HG03521 (cell line): ENCODE measurements at regions not wholly inside any gene's neighbourhood (a gene's known extent, or its start where the extent isn't known, plus 50 kb on each side); places are given as distances from the start of the nearest gene placed in this dataset.
"Not testable (repeated sequence)": the region's sequence is repeated elsewhere in the genome, so short reads cannot be mapped to it uniquely, and the experiment has no call there.

ENCODE experiments used
- ATAC-seq: cut with Tn5 transposase; IDR thresholded peaks from one replicate; pipeline ENCODE4 v1.9.1; 2021; ENCODE audit warnings: mild to moderate bottlenecking, moderate library complexity; ENCODE audit not compliant: unreplicated experiment

GRCh38 chr4:84379917-84380641, 119.0 kb downstream of the NKX6-1 start:
- no peak for ATAC-seq

DNA sequence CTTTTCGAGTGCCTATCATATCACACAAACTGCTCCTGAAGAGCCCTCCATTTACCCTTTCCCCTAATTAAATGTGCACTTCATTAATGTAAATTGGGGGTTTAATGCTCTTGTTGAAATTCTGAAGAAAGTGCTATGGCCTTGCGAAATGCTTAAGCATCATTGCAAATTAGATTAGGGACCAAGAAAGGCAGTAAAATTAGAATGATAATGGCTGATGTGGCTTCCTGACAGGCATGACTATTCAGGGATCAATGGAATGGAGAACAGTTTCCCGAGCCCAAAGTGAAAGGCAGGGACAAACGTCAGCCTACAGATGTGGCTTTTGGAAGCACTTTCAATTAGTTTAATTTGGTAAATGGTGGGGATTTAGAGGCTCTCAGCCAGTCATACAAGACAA, 120.1 kb downstream of the NKX6-1 start:
- ATAC-seq: no peak

- no peak for ATAC-seq
Observed at GRCh38 chr4:84378356-84378755, 120.7 kb downstream of the NKX6-1 start.

DNA sequence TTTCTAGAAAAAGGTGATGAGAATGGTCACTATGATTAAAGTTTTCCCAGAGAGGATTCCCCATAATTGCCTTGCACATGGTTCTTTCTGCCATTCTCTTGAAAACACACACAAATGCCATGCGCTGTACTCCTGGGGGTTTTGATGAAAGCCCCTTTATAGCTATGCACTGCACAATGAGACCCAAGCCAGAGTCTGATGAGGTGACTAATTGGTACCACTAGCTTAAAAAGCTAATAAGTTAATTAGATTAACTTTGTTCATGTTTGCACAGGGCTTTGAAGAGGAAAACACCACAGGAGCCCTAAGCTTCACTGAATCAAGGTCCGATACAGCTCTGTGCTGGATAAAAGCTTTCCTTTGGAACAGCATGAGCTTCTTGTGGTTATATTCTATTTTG, 132.2 kb downstream of the NKX6-1 start:
- ATAC-seq: no peak

DNA sequence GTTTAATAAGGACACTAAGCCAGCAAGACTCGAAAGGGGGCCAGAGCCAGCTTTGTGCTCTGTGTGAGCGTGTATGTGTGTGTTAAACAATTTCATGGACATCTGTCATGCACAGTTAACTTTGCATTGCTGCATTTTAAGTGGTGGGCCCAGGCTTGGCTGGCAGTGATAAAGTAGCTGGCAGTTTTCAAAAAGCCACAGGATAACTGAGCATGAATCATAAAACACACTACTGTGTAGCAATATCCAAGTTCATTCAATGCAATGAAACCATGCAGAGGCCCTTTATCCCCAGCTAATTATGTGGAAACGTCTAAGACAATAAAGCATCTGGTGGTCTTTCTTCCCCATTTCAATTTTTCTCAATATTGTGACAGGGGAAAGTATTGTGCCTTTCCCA, 132.9 kb downstream of the NKX6-1 start:
- no peak for ATAC-seq

- ATAC-seq: no peak
Observed at GRCh38 chr4:84362896-84363655, 136.0 kb downstream of the NKX6-1 start.

GRCh38 chr4:84342161-84342560, 156.9 kb downstream of the NKX6-1 start:
- ATAC-seq: no peak

- no peak for ATAC-seq
Observed at GRCh38 chr4:84341559-84341958, 157.5 kb downstream of the NKX6-1 start.

- ATAC-seq: no peak
Observed at GRCh38 chr4:84338367-84338766, 160.7 kb downstream of the NKX6-1 start.

DNA sequence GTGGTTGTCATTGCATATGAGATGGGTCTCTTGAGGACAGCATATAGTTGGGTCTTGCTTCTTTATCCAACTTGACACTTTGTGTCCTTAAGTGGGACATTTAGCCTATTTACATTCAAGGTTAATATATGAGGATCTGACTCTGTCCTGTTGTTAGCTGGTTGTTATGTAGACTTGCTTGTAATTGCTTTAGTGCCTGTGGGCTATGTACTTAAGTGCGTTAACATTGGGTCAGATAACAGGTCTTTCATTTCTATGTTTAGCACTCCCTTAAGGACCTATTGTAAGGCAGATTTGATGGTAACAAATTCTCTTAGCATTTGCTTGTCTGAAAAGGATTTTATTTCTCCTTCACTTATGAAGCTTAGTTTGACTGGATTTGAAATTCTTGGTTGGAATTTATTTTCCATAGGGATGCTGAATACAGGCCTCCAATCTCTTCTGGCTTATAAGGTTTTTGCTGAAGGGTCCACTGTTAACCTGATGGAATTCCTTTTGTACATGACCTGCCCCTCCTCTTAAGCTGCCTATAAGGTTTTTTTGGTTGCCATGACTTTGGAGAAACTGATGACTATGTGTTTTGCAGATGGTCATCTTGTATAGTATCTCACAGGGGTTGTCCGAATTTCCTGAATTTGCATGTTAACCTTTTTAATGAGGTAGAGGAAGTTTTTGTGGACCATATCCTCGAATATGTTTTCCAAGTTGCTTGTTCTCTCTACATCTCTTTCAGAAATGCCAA, 162.0 kb downstream of the NKX6-1 start:
- ATAC-seq: no peak

- no peak for ATAC-seq
Observed at GRCh38 chr4:84327526-84327925, 171.6 kb downstream of the NKX6-1 start.

GRCh38 chr4:84325625-84326024, 173.5 kb downstream of the NKX6-1 start:
- ATAC-seq: no peak

- ATAC-seq: no peak
Observed at GRCh38 chr4:84324303-84325245, 174.5 kb downstream of the NKX6-1 start.

DNA sequence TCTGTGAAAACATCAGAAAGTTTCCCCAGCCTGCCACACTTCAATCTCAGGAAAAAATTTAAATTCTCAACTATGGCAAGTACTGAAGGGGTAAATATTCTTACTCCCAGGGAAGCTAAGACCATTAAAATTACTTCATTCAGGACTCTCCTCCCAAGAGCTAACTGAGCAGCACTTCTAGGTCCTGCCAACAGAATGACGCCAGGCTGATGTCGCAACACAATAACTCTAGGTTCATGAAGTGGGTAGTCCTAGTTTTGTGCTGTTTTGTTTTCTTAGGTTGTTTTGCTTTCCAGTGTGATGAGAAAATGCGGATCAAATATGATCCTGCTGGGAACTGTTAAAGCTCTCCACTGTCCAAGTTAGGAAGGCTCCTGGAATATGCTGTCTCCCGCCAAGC, 180.0 kb downstream of the NKX6-1 start:
- no peak for ATAC-seq

GRCh38 chr4:84317513-84317912, 181.6 kb downstream of the NKX6-1 start:
- ATAC-seq: no peak

DNA sequence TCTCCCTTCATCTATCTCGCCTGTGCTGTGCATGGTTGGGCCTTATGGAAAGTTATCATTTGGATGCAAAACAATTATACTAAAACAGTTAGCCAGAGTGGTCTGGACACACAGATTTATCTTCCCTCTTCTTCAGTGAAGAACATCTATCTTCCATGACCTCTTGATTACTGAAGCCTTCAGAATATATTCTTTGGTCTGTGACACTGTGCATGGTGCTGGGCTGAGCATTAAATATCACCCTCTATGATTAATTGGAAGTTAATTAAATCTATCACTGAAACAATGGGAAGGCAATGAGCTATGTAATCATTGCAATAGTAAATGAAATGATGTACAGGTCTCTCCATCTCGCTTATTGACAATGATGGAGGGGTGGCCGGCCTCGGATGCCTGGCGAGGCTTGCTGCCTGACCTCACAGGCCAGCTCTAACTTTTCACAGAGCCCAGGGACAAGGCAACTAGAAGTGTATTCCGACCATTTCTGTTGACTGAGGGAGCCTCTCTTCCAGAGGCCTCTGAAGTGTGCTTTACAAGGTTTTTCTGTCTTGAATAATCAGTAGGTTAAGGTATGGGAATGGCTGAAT, 186.6 kb downstream of the NKX6-1 start:
- no peak for ATAC-seq

GRCh38 chr4:84309191-84309590, 189.9 kb downstream of the NKX6-1 start:
- ATAC-seq: no peak

- ATAC-seq: not testable (repeated sequence)
Observed at GRCh38 chr4:84298719-84299254, 200.3 kb downstream of the NKX6-1 start.

DNA sequence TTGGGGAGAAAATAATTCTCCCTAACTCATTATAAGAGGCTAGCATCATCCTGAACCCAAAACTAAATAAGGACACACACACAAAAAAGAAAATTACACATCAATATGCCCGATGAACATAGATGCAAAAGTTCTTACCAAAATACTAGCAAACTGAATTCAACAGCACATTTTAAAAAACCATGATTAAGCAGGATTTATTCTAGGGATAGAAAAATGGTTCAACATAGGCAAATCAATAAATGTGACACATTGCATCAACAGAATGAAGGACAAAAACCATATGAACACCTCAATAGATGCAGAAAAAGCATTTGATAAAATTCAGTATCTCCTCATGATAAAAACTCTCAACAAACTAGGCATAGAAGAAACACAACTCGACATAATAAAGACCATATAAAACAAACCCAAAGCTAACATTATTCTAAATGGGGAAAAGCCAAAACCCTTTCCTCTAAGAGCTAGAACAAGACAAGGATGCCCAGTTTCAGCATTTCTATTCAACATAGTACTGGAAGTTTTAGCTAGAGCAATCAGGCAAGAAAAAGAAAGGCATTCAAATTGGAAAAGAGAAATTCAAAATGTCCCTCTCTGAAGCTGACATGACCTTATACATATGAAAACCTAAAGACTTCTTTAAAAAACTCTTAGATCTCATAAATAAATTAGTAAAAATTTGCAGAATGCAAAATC, 200.9 kb downstream of the NKX6-1 start:
- ATAC-seq: no peak
